ENCODE measurements at regions not wholly inside any gene's neighbourhood (a gene's known extent, or its start where the extent isn't known, plus 50 kb on each side); places are given as distances from the start of the nearest gene placed in this dataset.

- Histone ChIP-seq H3K27ac (ENCODE audit: extremely low read length, insufficient read depth, low read length) (no peak overlapping the region), H3K9me3 (ENCODE audit: low read length) (no peaks in the 10 kb centered on the region), H3K4me1 (ENCODE audit: insufficient read depth, low read length) (no peaks in the 10 kb centered on the region), H3K36me3 (replicated peaks in 1 of 2; ENCODE audit: control insufficient read depth in 1 of 2, insufficient read depth in 2 of 2, low read length in 2 of 2) (no peaks in the 10 kb centered on the region), H3K4me3 (replicated peaks in 1 of 3; ENCODE audit: insufficient read depth in 1 of 3, low read depth in 2 of 3, low read length in 3 of 3) (no peak overlapping the region), H2AFZ (ENCODE audit: low read length) (no peak overlapping the region), H3K4me2 (ENCODE audit: low read depth, low read length) (no peak overlapping the region), H3K79me2 (ENCODE audit: insufficient read depth, low read length) (no peaks in the 10 kb centered on the region), H3K27me3 (ENCODE audit: control insufficient read depth in 1 of 2, insufficient read depth in 2 of 2, low read length in 2 of 2) (no peaks in the 10 kb centered on the region), H4K20me1 (ENCODE audit: insufficient read depth, low read length) (no peaks in the 10 kb centered on the region), H3K9ac (ENCODE audit: insufficient read depth, low read depth, low read length) (no peak overlapping the region)
- ATAC-seq (no peak), FAIRE-seq (no peak), DNase-seq (ENCODE audit: low spot score) (no peak)
- 95% methylated on average over 4 of the region's 4 CpGs for WGBS (ENCODE audit: low lambda C conversion rate)
- TF ChIP-seq ZNF326 (CRISPR knock-in tag; IDR thresholded peaks at IDR 0.05; ENCODE audit: borderline replicate concordance): no peak
- TF ChIP-seq HIVEP1 (CRISPR knock-in tag; IDR thresholded peaks at IDR 0.05): no peak
- no peak for TF ChIP-seq ZNF7 (CRISPR knock-in tag; IDR thresholded peaks at IDR 0.05)
- TF ChIP-seq KDM3A (CRISPR knock-in tag; IDR thresholded peaks at IDR 0.05; ENCODE audit: low read depth): no peak
- no peak for TF ChIP-seq HOXA9 (CRISPR knock-in tag; IDR thresholded peaks at IDR 0.05; ENCODE audit: borderline replicate concordance)
- TF ChIP-seq GFI1 (CRISPR knock-in tag; IDR thresholded peaks at IDR 0.05; ENCODE audit: borderline replicate concordance): no peak
- TF ChIP-seq ZNF782 (CRISPR knock-in tag; IDR thresholded peaks at IDR 0.05; ENCODE audit: borderline replicate concordance): no peak
- TF ChIP-seq ZNF710 (CRISPR knock-in tag; IDR thresholded peaks at IDR 0.05; ENCODE audit: borderline replicate concordance): no peak
- no peak for TF ChIP-seq UBTF (CRISPR knock-in tag; IDR thresholded peaks at IDR 0.05)
- BruUV-seq (replicated peaks): no TSS peak
- in situ Hi-C loops (cut with HindIII; ENCODE audit: extremely low pct_ligation_motif_present, low pct_unique_long_range_greater_than_20kb): no loop called here
- CTCF ChIA-PET (ENCODE audit: low intra/inter-chr PET ratio, low total read pairs): no interaction called here
- intact Hi-C loops (cut with micrococcal nuclease; ENCODE audit: unreplicated experiment): no loop called here
- POLR2A ChIA-PET: no interaction called here
Measured at GRCh38 chr1:168419736-168420135, 124.1 kb downstream of the XCL2 start.
